ENCODE measurements at regions not wholly inside any gene's neighbourhood (a gene's known extent, or its start where the extent isn't known, plus 50 kb on each side); places are given as distances from the start of the nearest gene placed in this dataset.

GRCh38 chr2:12988279-12988678 lies 271.5 kb downstream of the TRIB2 start:
- TF ChIP-seq, protein P1, sequence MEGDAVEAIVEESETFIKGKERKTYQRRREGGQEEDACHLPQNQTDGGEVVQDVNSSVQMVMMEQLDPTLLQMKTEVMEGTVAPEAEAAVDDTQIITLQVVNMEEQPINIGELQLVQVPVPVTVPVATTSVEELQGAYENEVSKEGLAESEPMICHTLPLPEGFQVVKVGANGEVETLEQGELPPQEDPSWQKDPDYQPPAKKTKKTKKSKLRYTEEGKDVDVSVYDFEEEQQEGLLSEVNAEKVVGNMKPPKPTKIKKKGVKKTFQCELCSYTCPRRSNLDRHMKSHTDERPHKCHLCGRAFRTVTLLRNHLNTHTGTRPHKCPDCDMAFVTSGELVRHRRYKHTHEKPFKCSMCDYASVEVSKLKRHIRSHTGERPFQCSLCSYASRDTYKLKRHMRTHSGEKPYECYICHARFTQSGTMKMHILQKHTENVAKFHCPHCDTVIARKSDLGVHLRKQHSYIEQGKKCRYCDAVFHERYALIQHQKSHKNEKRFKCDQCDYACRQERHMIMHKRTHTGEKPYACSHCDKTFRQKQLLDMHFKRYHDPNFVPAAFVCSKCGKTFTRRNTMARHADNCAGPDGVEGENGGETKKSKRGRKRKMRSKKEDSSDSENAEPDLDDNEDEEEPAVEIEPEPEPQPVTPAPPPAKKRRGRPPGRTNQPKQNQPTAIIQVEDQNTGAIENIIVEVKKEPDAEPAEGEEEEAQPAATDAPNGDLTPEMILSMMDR (IDR thresholded peaks at IDR 0.05), result no peak
- TF ChIP-seq POLR2A (IDR thresholded peaks at IDR 0.05), result no peak
